ENCODE measurements at regions not wholly inside any gene's neighbourhood (a gene's known extent, or its start where the extent isn't known, plus 50 kb on each side); places are given as distances from the start of the nearest gene placed in this dataset.
"Not testable (repeated sequence)": the region's sequence is repeated elsewhere in the genome, so short reads cannot be mapped to it uniquely, and the experiment has no call there.

GRCh38 chr22:49680819-49681218, 146.9 kb downstream of the BRD1 start:
- not testable (repeated sequence) for TF ChIP-seq POLR2A (IDR thresholded peaks at IDR 0.05; ENCODE audit: extremely low read depth, insufficient read length); CTCF (IDR thresholded peaks at IDR 0.05; ENCODE audit: low read depth, low read length)

Data from NB4 (cell line).